CD8-positive, alpha-beta memory T cell (primary cell): ENCODE measurements at regions not wholly inside any gene's neighbourhood (a gene's known extent, or its start where the extent isn't known, plus 50 kb on each side); places are given as distances from the start of the nearest gene placed in this dataset.
"Not testable (repeated sequence)": the region's sequence is repeated elsewhere in the genome, so short reads cannot be mapped to it uniquely, and the experiment has no call there.

Experiments used
- CTCF ChIA-PET: fragments of 350-600 bp; sonication (Branson Sonifier 250); formaldehyde crosslinking; loops from one replicate; lab custom pipeline; 2021; ENCODE audit warnings: antibody characterized with exemption; lab: Charles Lee
- POLR2A ChIA-PET: fragments of 350-600 bp; sonication (Branson Sonifier 250); formaldehyde crosslinking; loops from one replicate; lab custom pipeline; 2021; ENCODE audit warnings: antibody characterized with exemption; lab: Charles Lee
- DNase-seq, 5 donors: peaks; one replicate each; pipeline versions ENCODE4 v3.0.0 to v3.0.0-alpha.2; 2020 to 2022; ENCODE audit warnings: mixed read lengths in 1 of 5
- H3K27ac ChIP-seq: one replicate; pipeline ENCODE4 v1.7.0; 2013; ENCODE audit warnings: low read depth, mild to moderate bottlenecking, low read length, moderate library complexity
- H3K27me3 ChIP-seq: 2 replicates; pipeline ENCODE4 v1.7.0; 2013; ENCODE audit warnings: low read length, mild to moderate bottlenecking; ENCODE audit not compliant: insufficient read depth, poor library complexity, severe bottlenecking
- H3K36me3 ChIP-seq: 2 replicates; pipeline ENCODE4 v1.7.0; 2013; ENCODE audit warnings: mild to moderate bottlenecking, low read length, moderate library complexity; ENCODE audit not compliant: insufficient read depth
- H3K4me1 ChIP-seq: 2 replicates; pipeline ENCODE4 v1.7.0; 2013; ENCODE audit warnings: mild to moderate bottlenecking, low read length, moderate library complexity; ENCODE audit not compliant: insufficient read depth
- H3K4me3 ChIP-seq: 2 replicates; pipeline ENCODE4 v1.7.0; 2013; ENCODE audit warnings: mild to moderate bottlenecking, low read length
- H3K9me3 ChIP-seq: 2 replicates; pipeline ENCODE4 v1.7.0; 2013; ENCODE audit warnings: mild to moderate bottlenecking, low read length
- H3K27ac Mint-ChIP-seq, 8 donors: one replicate each; pipeline ENCODE4 v1.8.0; 2020 to 2021; ENCODE audit warnings: mixed read lengths in 8 of 8, mild to moderate bottlenecking in 6 of 8, inconsistent platforms in 3 of 8, moderate library complexity in 3 of 8
- H3K27me3 Mint-ChIP-seq, 2 donors: one replicate each; pipeline ENCODE4 v1.8.0; 2020 to 2021; ENCODE audit warnings: mixed read lengths in 2 of 2, mild to moderate bottlenecking in 1 of 2, moderate library complexity in 1 of 2
- H3K36me3 Mint-ChIP-seq, 3 donors: one replicate each; pipeline ENCODE4 v1.8.0; 2020 to 2021; ENCODE audit warnings: mixed read lengths in 3 of 3, inconsistent platforms in 1 of 3, mild to moderate bottlenecking in 1 of 3
- H3K4me1 Mint-ChIP-seq, 3 donors: one replicate each; pipeline ENCODE4 v1.8.0; 2020 to 2021; ENCODE audit warnings: mixed read lengths in 3 of 3, inconsistent platforms in 1 of 3, mild to moderate bottlenecking in 1 of 3
- H3K4me3 Mint-ChIP-seq, 7 donors: one replicate each; pipeline ENCODE4 v1.8.0; 2020 to 2021; ENCODE audit warnings: mixed read lengths in 7 of 7, mild to moderate bottlenecking in 6 of 7, moderate library complexity in 4 of 7, inconsistent platforms in 2 of 7
- H3K9me3 Mint-ChIP-seq, 5 donors: one replicate each; pipeline ENCODE4 v1.8.0; 2020 to 2022; ENCODE audit warnings: mixed read lengths in 5 of 5, mild to moderate bottlenecking in 3 of 5, moderate library complexity in 2 of 5, inconsistent platforms in 1 of 5

- no peak for DNase-seq
- H3K36me3 Mint-ChIP-seq, result no peaks in the 10 kb centered on the region
- Histone ChIP-seq H3K9me3 (no peaks in the 10 kb centered on the region), H3K36me3 (no peaks in the 10 kb centered on the region), H3K27ac (no peak overlapping the region), H3K4me3 (no peak overlapping the region), H3K4me1 (no peaks in the 10 kb centered on the region), H3K27me3 (no peaks in the 10 kb centered on the region)
- ChIA-PET CTCF (no interaction called here), POLR2A (no interaction called here)
- no peaks in the 10 kb centered on the region for H3K4me1 Mint-ChIP-seq
- H3K27ac Mint-ChIP-seq, result no peak overlapping the region
- peaks cover 0 to 7% (median 2%) of the 10 kb centered on the region in 5 donors for H3K9me3 Mint-ChIP-seq
- no peaks in the 10 kb centered on the region for H3K27me3 Mint-ChIP-seq
- H3K4me3 Mint-ChIP-seq, result no peak overlapping the region
These were observed 149.3 kb upstream of the LRFN5 start for GRCh38 chr14:41457393-41457792.

GRCh38 chr14:41449066-41449465 lies 157.6 kb upstream of the LRFN5 start:
- Histone ChIP-seq H3K4me3 (no peak overlapping the region), H3K27me3 (no peaks in the 10 kb centered on the region), H3K36me3 (no peaks in the 10 kb centered on the region), H3K4me1 (no peaks in the 10 kb centered on the region), H3K27ac (no peak overlapping the region), H3K9me3 (no peaks in the 10 kb centered on the region)
- ChIA-PET POLR2A (no interaction called here), CTCF (no interaction called here)
- Mint-ChIP-seq H3K4me1 (no peaks in the 10 kb centered on the region), H3K27me3 (no peaks in the 10 kb centered on the region), H3K4me3 (no peak overlapping the region), H3K36me3 (no peaks in the 10 kb centered on the region), H3K27ac (no peak overlapping the region), H3K9me3 (peaks cover 0 to 7% (median 2%) of the 10 kb centered on the region in 5 donors)
- no peak for DNase-seq

GRCh38 chr14:41446008-41446407 lies 160.7 kb upstream of the LRFN5 start:
- H3K36me3 Mint-ChIP-seq, result no peaks in the 10 kb centered on the region
- H3K27ac Mint-ChIP-seq, result no peak overlapping the region
- no peaks in the 10 kb centered on the region for H3K27me3 Mint-ChIP-seq
- H3K9me3 ChIP-seq, result no peaks in the 10 kb centered on the region
- no peak overlapping the region for H3K4me3 Mint-ChIP-seq
- no peak for DNase-seq
- peaks cover 0 to 5% (median 2%) of the 10 kb centered on the region in 5 donors for H3K9me3 Mint-ChIP-seq
- ChIA-PET POLR2A (no interaction called here), CTCF (no interaction called here)
- no peaks in the 10 kb centered on the region for H3K4me1 ChIP-seq
- no peak overlapping the region for H3K27ac ChIP-seq
- H3K4me3 ChIP-seq, result no peak overlapping the region
- H3K4me1 Mint-ChIP-seq, result no peaks in the 10 kb centered on the region
- H3K27me3 ChIP-seq, result no peaks in the 10 kb centered on the region
- no peaks in the 10 kb centered on the region for H3K36me3 ChIP-seq

- no peak overlapping the region for H3K4me3 Mint-ChIP-seq
- H3K4me3 ChIP-seq, result no peak overlapping the region
- H3K27me3 ChIP-seq, result no peaks in the 10 kb centered on the region
- H3K36me3 Mint-ChIP-seq, result no peaks in the 10 kb centered on the region
- no peaks in the 10 kb centered on the region for H3K36me3 ChIP-seq
- no peaks in the 10 kb centered on the region for H3K4me1 Mint-ChIP-seq
- H3K27me3 Mint-ChIP-seq, result no peaks in the 10 kb centered on the region
- no peak overlapping the region for H3K27ac Mint-ChIP-seq
- H3K9me3 ChIP-seq, result no peaks in the 10 kb centered on the region
- CTCF ChIA-PET, result no interaction called here
- H3K27ac ChIP-seq, result no peak overlapping the region
- no peak for DNase-seq
- peaks cover 1 to 6% (median 4%) of the 10 kb centered on the region in 5 donors for H3K9me3 Mint-ChIP-seq
- POLR2A ChIA-PET, result no interaction called here
- H3K4me1 ChIP-seq, result no peaks in the 10 kb centered on the region
These were observed 183.2 kb upstream of the LRFN5 start for GRCh38 chr14:41423503-41423902.

GRCh38 chr14:41421308-41421707 lies 185.4 kb upstream of the LRFN5 start:
- POLR2A ChIA-PET, H3K4me3 ChIP-seq, H3K9me3 ChIP-seq, H3K27ac Mint-ChIP-seq, DNase-seq, H3K27ac ChIP-seq, H3K4me1 ChIP-seq, H3K36me3 ChIP-seq, H3K27me3 ChIP-seq, H3K9me3 Mint-ChIP-seq, H3K4me3 Mint-ChIP-seq, H3K4me1 Mint-ChIP-seq, H3K36me3 Mint-ChIP-seq, H3K27me3 Mint-ChIP-seq, CTCF ChIA-PET: not testable (repeated sequence)

GRCh38 chr14:41419709-41420108 lies 187.0 kb upstream of the LRFN5 start:
- no peak for DNase-seq
- no peaks in the 10 kb centered on the region for H3K9me3 ChIP-seq
- no peaks in the 10 kb centered on the region for H3K27me3 ChIP-seq
- H3K4me3 ChIP-seq, result no peak overlapping the region
- H3K27ac ChIP-seq, result no peak overlapping the region
- Mint-ChIP-seq H3K27ac (no peak overlapping the region), H3K36me3 (no peaks in the 10 kb centered on the region), H3K4me1 (no peaks in the 10 kb centered on the region), H3K9me3 (peaks cover 0 to 9% (median 0%) of the 10 kb centered on the region in 5 donors), H3K27me3 (no peaks in the 10 kb centered on the region), H3K4me3 (no peak overlapping the region)
- POLR2A ChIA-PET, result no interaction called here
- no peaks in the 10 kb centered on the region for H3K4me1 ChIP-seq
- no peaks in the 10 kb centered on the region for H3K36me3 ChIP-seq
- CTCF ChIA-PET, result no interaction called here

GRCh38 chr14:41418851-41419250 lies 187.8 kb upstream of the LRFN5 start:
- DNase-seq, result no peak
- Histone ChIP-seq H3K27me3 (no peaks in the 10 kb centered on the region), H3K4me3 (no peak overlapping the region), H3K27ac (no peak overlapping the region), H3K9me3 (no peaks in the 10 kb centered on the region), H3K36me3 (no peaks in the 10 kb centered on the region), H3K4me1 (no peaks in the 10 kb centered on the region)
- no peaks in the 10 kb centered on the region for H3K36me3 Mint-ChIP-seq
- H3K9me3 Mint-ChIP-seq, result peaks cover 0 to 8% (median 0%) of the 10 kb centered on the region in 5 donors
- ChIA-PET POLR2A (no interaction called here), CTCF (no interaction called here)
- H3K4me3 Mint-ChIP-seq, result no peak overlapping the region
- no peak overlapping the region for H3K27ac Mint-ChIP-seq
- H3K27me3 Mint-ChIP-seq, result no peaks in the 10 kb centered on the region
- no peaks in the 10 kb centered on the region for H3K4me1 Mint-ChIP-seq

GRCh38 chr14:41409806-41410205 lies 196.9 kb upstream of the LRFN5 start:
- no peak overlapping the region for H3K27ac Mint-ChIP-seq
- H3K36me3 ChIP-seq, result no peaks in the 10 kb centered on the region
- H3K36me3 Mint-ChIP-seq, result no peaks in the 10 kb centered on the region
- H3K4me1 ChIP-seq, result no peaks in the 10 kb centered on the region
- no peaks in the 10 kb centered on the region for H3K9me3 ChIP-seq
- ChIA-PET POLR2A (no interaction called here), CTCF (no interaction called here)
- H3K27ac ChIP-seq, result no peak overlapping the region
- DNase-seq, result no peak
- no peaks in the 10 kb centered on the region for H3K27me3 Mint-ChIP-seq
- H3K4me1 Mint-ChIP-seq, result no peaks in the 10 kb centered on the region
- H3K27me3 ChIP-seq, result no peaks in the 10 kb centered on the region
- H3K4me3 Mint-ChIP-seq, result no peak overlapping the region
- H3K4me3 ChIP-seq, result no peak overlapping the region
- no peaks in the 10 kb centered on the region for H3K9me3 Mint-ChIP-seq

GRCh38 chr14:41404126-41404525 lies 202.6 kb upstream of the LRFN5 start:
- ChIA-PET POLR2A (no interaction called here), CTCF (no interaction called here)

More at GRCh38 chr14:41404126-41404525, 202.6 kb upstream of the LRFN5 start:
- Mint-ChIP-seq H3K4me1 (no peaks in the 10 kb centered on the region), H3K27ac (no peak overlapping the region), H3K36me3 (no peaks in the 10 kb centered on the region), H3K9me3 (peaks cover 0 to 1% (median 0%) of the 10 kb centered on the region in 5 donors), H3K27me3 (no peaks in the 10 kb centered on the region), H3K4me3 (no peak overlapping the region)
- H3K4me1 ChIP-seq, result no peaks in the 10 kb centered on the region
- no peak overlapping the region for H3K4me3 ChIP-seq
- no peak for DNase-seq
- no peaks in the 10 kb centered on the region for H3K9me3 ChIP-seq
- H3K36me3 ChIP-seq, result no peaks in the 10 kb centered on the region
- H3K27me3 ChIP-seq, result no peaks in the 10 kb centered on the region
- no peak overlapping the region for H3K27ac ChIP-seq
